ENCODE measurements at regions not wholly inside any gene's neighbourhood (a gene's known extent, or its start where the extent isn't known, plus 50 kb on each side); places are given as distances from the start of the nearest gene placed in this dataset.

- Histone ChIP-seq H3K9ac (replicated peaks; ENCODE audit: extremely low read depth, insufficient read depth, low read length) (no peak overlapping the region), H3K4me1 (ENCODE audit: control insufficient read depth, extremely low read depth, insufficient read depth, low read length) (peaks cover 12% of the 10 kb centered on the region), H3K4me2 (ENCODE audit: insufficient read depth, low read length) (no peak overlapping the region), H3K36me3 (ENCODE audit: control insufficient read depth in 2 of 2, extremely low read depth in 1 of 2, insufficient read depth in 2 of 2, low read length in 2 of 2) (no peaks in the 10 kb centered on the region), H2AFZ (ENCODE audit: low read depth, low read length) (no peak overlapping the region), H3K27ac (ENCODE audit: insufficient read depth, low read depth, low read length) (no peak overlapping the region), H3K27me3 (ENCODE audit: control insufficient read depth in 2 of 2, insufficient read depth in 2 of 2, low read length in 2 of 2) (no peaks in the 10 kb centered on the region), H3K4me3 (replicated peaks in 1 of 3; ENCODE audit: insufficient read depth in 1 of 3, low read depth in 1 of 3, low read length in 3 of 3) (no peak overlapping the region), H3K9me1 (replicated peaks; ENCODE audit: control insufficient read depth, extremely low read depth, insufficient read depth, low read length) (no peaks in the 10 kb centered on the region), H3K9me3 (replicated peaks; ENCODE audit: control insufficient read depth, insufficient read depth, low read length) (no peaks in the 10 kb centered on the region), H3K79me2 (ENCODE audit: control insufficient read depth, insufficient read depth, low read length) (no peaks in the 10 kb centered on the region), H4K20me1 (replicated peaks; ENCODE audit: control insufficient read depth, extremely low read depth, insufficient read depth, low read length) (no peaks in the 10 kb centered on the region)
- CTCF ChIA-PET: interaction anchor here (0.8 to 1.8 kb wide), 3 partner anchors 11 to 16 kb away, joined by 3 to 4 read pairs (median 3); no protein-coding TSS in a partner anchor
- no peak for FAIRE-seq
- no peak for DNase-seq (ENCODE audit: low read depth, low spot score)
- POLR2A ChIA-PET: no interaction called here
- dilution Hi-C loops (cut with MboI; ENCODE audit: extremely low pct_ligation_motif_present, low sequenced_read_pairs) (no loop called here), intact Hi-C loops (cut with micrococcal nuclease) (no loop called here)
- BruUV-seq (replicated peaks): no TSS peak
- TF ChIP-seq JUN (IDR thresholded peaks at IDR 0.05; ENCODE audit: borderline replicate concordance, insufficient read depth, insufficient read length, low read depth): no peak
- no peak for TF ChIP-seq CTCF (IDR thresholded peaks at IDR 0.05; ENCODE audit: extremely low read depth in 1 of 2, insufficient read depth in 1 of 2, low read depth in 1 of 2, low read length in 2 of 2)
- TF ChIP-seq MAX (IDR thresholded peaks at IDR 0.05; ENCODE audit: insufficient read depth, insufficient read length): no peak
- no peak for TF ChIP-seq GATA2 (IDR thresholded peaks at IDR 0.05; ENCODE audit: insufficient read depth, insufficient read length, low read depth, low read length)
- TF ChIP-seq EZH2 (IDR thresholded peaks at IDR 0.05; ENCODE audit: borderline replicate concordance, low read depth, low read length, severe bottlenecking): no peak
- TF ChIP-seq MYC (IDR thresholded peaks at IDR 0.05; ENCODE audit: low read depth, low read length): no peak
- no peak for TF ChIP-seq FOS (IDR thresholded peaks at IDR 0.05; ENCODE audit: borderline replicate concordance, insufficient read depth, low read length)
- TF ChIP-seq POLR2A (IDR thresholded peaks at IDR 0.05; ENCODE audit: low read depth, low read length): no peak
- TF ChIP-seq POLR2AphosphoS5 (IDR thresholded peaks at IDR 0.05; ENCODE audit: insufficient read depth, low read depth, low read length): no peak
These were observed 94.6 kb upstream of the KLF4 start for GRCh38 chr9:107584186-107584585.

Measured in endothelial cell of umbilical vein (primary cell).